Mesendoderm (in vitro differentiated cells): ENCODE measurements at regions not wholly inside any gene's neighbourhood (a gene's known extent, or its start where the extent isn't known, plus 50 kb on each side); places are given as distances from the start of the nearest gene placed in this dataset.

Experiments
- DNase-seq: peaks from one replicate; pipeline ENCODE4 v3.0.0; 2013
- H2AK5ac ChIP-seq: 2 replicates; pipeline ENCODE4 v1.6.1; 2013; ENCODE audit warnings: low read length, inconsistent platforms
- H2BK120ac ChIP-seq: 2 replicates; pipeline ENCODE4 v1.6.1; 2013; ENCODE audit warnings: low read depth, mild to moderate bottlenecking, low read length, moderate library complexity, mixed read lengths
- H2BK15ac ChIP-seq: replicated peaks from 2 replicates; pipeline ENCODE4 v1.6.1; 2013; ENCODE audit warnings: low read depth, mild to moderate bottlenecking, moderate library complexity
- H2BK5ac ChIP-seq: 2 replicates; pipeline ENCODE4 v1.6.1; 2013; ENCODE audit warnings: low read length, inconsistent platforms
- H3K18ac ChIP-seq: 2 replicates; pipeline ENCODE4 v1.6.1; 2013; ENCODE audit warnings: mild to moderate bottlenecking, low read length, mixed read lengths
- H3K23ac ChIP-seq: one replicate; pipeline ENCODE4 v1.6.1; 2013; ENCODE audit warnings: low read length
- H3K27ac ChIP-seq: 2 replicates; pipeline ENCODE4 v1.5.1; 2013; ENCODE audit warnings: low read depth, mild to moderate bottlenecking, inconsistent platforms, low read length, moderate library complexity
- H3K27me3 ChIP-seq: 2 replicates; pipeline ENCODE4 v1.6.1; 2013; ENCODE audit warnings: low read length, control low read depth, mild to moderate bottlenecking, inconsistent platforms; ENCODE audit not compliant: insufficient read depth, poor library complexity
- H3K36me3 ChIP-seq: 2 replicates; pipeline ENCODE4 v1.6.1; 2013; ENCODE audit warnings: low read length, inconsistent platforms; ENCODE audit not compliant: control insufficient read depth, insufficient read depth
- H3K4ac ChIP-seq: one replicate; pipeline ENCODE4 v1.6.1; 2013; ENCODE audit warnings: low read depth, mild to moderate bottlenecking, low read length, moderate library complexity
- H3K4me1 ChIP-seq: 2 replicates; pipeline ENCODE4 v1.6.1; 2013; ENCODE audit warnings: low read depth, low read length, inconsistent platforms; ENCODE audit not compliant: control insufficient read depth
- H3K4me2 ChIP-seq: 2 replicates; pipeline ENCODE4 v1.6.1; 2013; ENCODE audit warnings: low read length
- H3K4me3 ChIP-seq: 2 replicates; pipeline ENCODE4 v1.5.1; 2013; ENCODE audit warnings: mild to moderate bottlenecking, low read length
- H3K56ac ChIP-seq: one replicate; pipeline ENCODE4 v1.6.1; 2013; ENCODE audit warnings: low read length
- H3K79me1 ChIP-seq: 2 replicates; pipeline ENCODE4 v1.6.1; 2013; ENCODE audit warnings: low read length, inconsistent platforms
- H3K79me2 ChIP-seq: 2 replicates; pipeline ENCODE4 v1.6.1; 2013; ENCODE audit warnings: mild to moderate bottlenecking, low read length; ENCODE audit not compliant: control insufficient read depth, insufficient read depth
- H3K9ac ChIP-seq: 2 replicates; pipeline ENCODE4 v1.6.1; 2013; ENCODE audit warnings: low read length, inconsistent platforms
- H4K5ac ChIP-seq: one replicate; pipeline ENCODE4 v1.6.1; 2013; ENCODE audit warnings: low read length
- H4K8ac ChIP-seq: one replicate; pipeline ENCODE4 v1.6.1; 2013; ENCODE audit warnings: low read depth, mild to moderate bottlenecking, control low read depth, low read length, moderate library complexity
- WGBS: extraction: QIAGEN DNeasy Blood & Tissue Kit; methylation state at CpG from one replicate; pipeline ENCODE4 v1.1.7; 2013; ENCODE audit warnings: low lambda C conversion rate, missing lambda C conversion rate; ENCODE audit not compliant: insufficient coverage; ENCODE audit errors: extremely low coverage; 5-methylcytosine and 5-hydroxymethylcytosine counted together

- H2BK120ac ChIP-seq: no peak overlapping the region
- no peaks in the 10 kb centered on the region for H3K4me1 ChIP-seq
- no peak overlapping the region for H3K18ac ChIP-seq
- no peaks in the 10 kb centered on the region for H3K79me2 ChIP-seq
- no peak overlapping the region for H2BK15ac ChIP-seq
- no peak overlapping the region for H2BK5ac ChIP-seq
- WGBS: no CpG with 5 or more reads among the region's 3 CpGs
- H2AK5ac ChIP-seq: no peak overlapping the region
- H3K4me2 ChIP-seq: no peak overlapping the region
- DNase-seq: no peak
- H3K27me3 ChIP-seq: no peaks in the 10 kb centered on the region
- no peak overlapping the region for H4K8ac ChIP-seq
- no peak overlapping the region for H3K23ac ChIP-seq
- no peak overlapping the region for H3K9ac ChIP-seq
- H3K27ac ChIP-seq: no peak overlapping the region
- no peaks in the 10 kb centered on the region for H3K79me1 ChIP-seq
- H3K56ac ChIP-seq: no peak overlapping the region
- H3K36me3 ChIP-seq: no peaks in the 10 kb centered on the region
- no peak overlapping the region for H4K5ac ChIP-seq
- no peak overlapping the region for H3K4me3 ChIP-seq
- no peak overlapping the region for H3K4ac ChIP-seq
Observed at GRCh38 chr5:97877588-97877987, 694.5 kb upstream of the RIOK2 start.

- Histone ChIP-seq H3K4me1 (no peaks in the 10 kb centered on the region), H2BK120ac (no peak overlapping the region), H3K56ac (no peak overlapping the region), H3K79me2 (no peaks in the 10 kb centered on the region), H3K9ac (no peak overlapping the region), H2BK5ac (no peak overlapping the region), H2BK15ac (no peak overlapping the region), H3K4me2 (no peak overlapping the region), H2AK5ac (no peak overlapping the region), H4K8ac (no peak overlapping the region), H3K27ac (no peak overlapping the region), H3K23ac (no peak overlapping the region), H3K36me3 (no peaks in the 10 kb centered on the region), H3K27me3 (no peaks in the 10 kb centered on the region), H3K18ac (no peak overlapping the region), H3K79me1 (no peaks in the 10 kb centered on the region), H3K4me3 (no peak overlapping the region), H4K5ac (no peak overlapping the region), H3K4ac (no peak overlapping the region)
- no CpG with 5 or more reads among the region's 2 CpGs for WGBS
- no peak for DNase-seq
Observed at GRCh38 chr5:97888439-97888838, 705.4 kb upstream of the RIOK2 start.

- Histone ChIP-seq H3K4me1 (no peaks in the 10 kb centered on the region), H3K27ac (no peak overlapping the region), H2AK5ac (no peak overlapping the region), H3K36me3 (no peaks in the 10 kb centered on the region), H3K4me2 (no peak overlapping the region), H3K4me3 (no peak overlapping the region), H3K23ac (no peak overlapping the region), H3K18ac (no peak overlapping the region), H3K79me1 (no peaks in the 10 kb centered on the region), H3K56ac (no peak overlapping the region), H3K27me3 (no peaks in the 10 kb centered on the region), H4K5ac (no peak overlapping the region), H4K8ac (no peak overlapping the region), H3K9ac (no peak overlapping the region), H2BK15ac (no peak overlapping the region), H2BK120ac (no peak overlapping the region), H3K4ac (no peak overlapping the region), H2BK5ac (no peak overlapping the region), H3K79me2 (no peaks in the 10 kb centered on the region)
- DNase-seq: no peak
Observed at GRCh38 chr5:97891971-97892370, 708.9 kb upstream of the RIOK2 start.

- no peak for DNase-seq
- Histone ChIP-seq H3K18ac (no peak overlapping the region), H2AK5ac (no peak overlapping the region), H4K5ac (no peak overlapping the region), H3K9ac (no peak overlapping the region), H3K4ac (no peak overlapping the region), H4K8ac (no peak overlapping the region), H3K27ac (no peak overlapping the region), H3K79me1 (no peaks in the 10 kb centered on the region), H3K56ac (no peak overlapping the region), H3K4me3 (no peak overlapping the region), H3K79me2 (no peaks in the 10 kb centered on the region), H3K27me3 (no peaks in the 10 kb centered on the region), H2BK120ac (no peak overlapping the region), H3K4me2 (no peak overlapping the region), H3K4me1 (no peaks in the 10 kb centered on the region), H3K36me3 (no peaks in the 10 kb centered on the region), H2BK15ac (no peak overlapping the region), H3K23ac (no peak overlapping the region), H2BK5ac (no peak overlapping the region)
- no CpG with 5 or more reads among the region's 2 CpGs for whole genome bisulfite sequencing
Observed at GRCh38 chr5:97903742-97904141, 720.7 kb upstream of the RIOK2 start.

GRCh38 chr5:97906135-97906534 lies 723.1 kb upstream of the RIOK2 start:
- no peaks in the 10 kb centered on the region for H3K79me2 ChIP-seq
- no peak overlapping the region for H3K4me3 ChIP-seq
- no peak overlapping the region for H3K27ac ChIP-seq
- no peak overlapping the region for H3K56ac ChIP-seq
- no peak overlapping the region for H2BK120ac ChIP-seq
- H2BK5ac ChIP-seq: no peak overlapping the region
- no peak overlapping the region for H3K23ac ChIP-seq
- no peaks in the 10 kb centered on the region for H3K4me1 ChIP-seq
- WGBS: no CpG with 5 or more reads among the region's 3 CpGs
- no peak overlapping the region for H4K5ac ChIP-seq
- no peaks in the 10 kb centered on the region for H3K79me1 ChIP-seq
- H3K18ac ChIP-seq: no peak overlapping the region
- H3K36me3 ChIP-seq: no peaks in the 10 kb centered on the region
- no peak overlapping the region for H3K4ac ChIP-seq
- no peaks in the 10 kb centered on the region for H3K27me3 ChIP-seq
- no peak overlapping the region for H2AK5ac ChIP-seq
- H2BK15ac ChIP-seq: no peak overlapping the region
- H3K9ac ChIP-seq: no peak overlapping the region
- no peak overlapping the region for H3K4me2 ChIP-seq
- no peak overlapping the region for H4K8ac ChIP-seq
- peak; percentile 36 for DNase-seq

- Histone ChIP-seq H2BK5ac (no peak overlapping the region), H3K4me3 (no peak overlapping the region), H3K18ac (no peak overlapping the region), H3K4me1 (no peaks in the 10 kb centered on the region), H2AK5ac (no peak overlapping the region), H3K79me2 (no peaks in the 10 kb centered on the region), H3K4ac (no peak overlapping the region), H3K4me2 (no peak overlapping the region), H3K36me3 (no peaks in the 10 kb centered on the region), H2BK120ac (no peak overlapping the region), H3K9ac (no peak overlapping the region), H3K23ac (no peak overlapping the region), H3K27ac (no peak overlapping the region), H3K27me3 (no peaks in the 10 kb centered on the region), H3K56ac (no peak overlapping the region), H4K5ac (no peak overlapping the region), H3K79me1 (no peaks in the 10 kb centered on the region), H2BK15ac (no peak overlapping the region), H4K8ac (no peak overlapping the region)
- WGBS: no CpG with 5 or more reads among the region's 3 CpGs
- no peak for DNase-seq
Observed at GRCh38 chr5:97907646-97908400, 724.8 kb upstream of the RIOK2 start.
